ENCODE measurements at regions not wholly inside any gene's neighbourhood (a gene's known extent, or its start where the extent isn't known, plus 50 kb on each side); places are given as distances from the start of the nearest gene placed in this dataset.

DNA sequence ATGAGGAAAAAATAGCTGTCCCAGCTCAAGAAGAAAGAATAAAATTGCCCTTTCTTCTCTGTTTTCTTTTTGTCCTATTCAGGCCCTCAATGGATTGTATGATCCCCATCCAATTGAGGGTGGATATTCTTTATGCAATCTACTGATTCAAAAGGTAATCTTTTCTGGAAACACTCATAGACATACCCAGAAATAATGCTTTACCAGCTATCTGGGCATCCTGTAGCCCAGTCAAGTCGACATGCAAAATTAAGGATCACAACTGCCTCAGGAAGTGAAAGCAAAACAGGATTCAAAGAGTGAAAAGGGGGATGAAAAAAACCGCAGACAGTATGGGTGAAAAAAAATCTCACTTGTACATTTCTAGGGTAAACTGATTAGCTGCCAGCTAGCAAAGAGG lies 410.1 kb downstream of the TBC1D32 start:
- DNase-seq: no peak

DNA sequence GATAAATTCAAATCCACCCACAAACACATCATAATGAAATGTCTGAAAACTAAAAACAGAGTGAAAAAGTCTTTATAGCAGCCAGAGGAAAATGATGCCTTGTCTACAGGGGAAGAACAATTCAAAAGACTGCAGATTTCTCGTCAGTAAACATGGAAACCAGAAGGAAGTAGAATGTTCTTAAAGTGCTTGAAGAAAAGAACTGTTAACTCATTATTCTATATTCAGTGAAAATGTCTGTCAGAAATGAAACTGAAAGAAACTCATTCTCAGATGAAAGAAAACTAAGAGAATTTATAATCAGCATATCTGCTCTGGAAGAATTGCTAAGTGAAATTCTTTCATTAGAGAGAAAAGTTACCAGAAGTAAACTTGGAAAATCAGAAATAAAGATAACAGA lies 416.1 kb downstream of the TBC1D32 start:
- DNase-seq: no peak

DNA sequence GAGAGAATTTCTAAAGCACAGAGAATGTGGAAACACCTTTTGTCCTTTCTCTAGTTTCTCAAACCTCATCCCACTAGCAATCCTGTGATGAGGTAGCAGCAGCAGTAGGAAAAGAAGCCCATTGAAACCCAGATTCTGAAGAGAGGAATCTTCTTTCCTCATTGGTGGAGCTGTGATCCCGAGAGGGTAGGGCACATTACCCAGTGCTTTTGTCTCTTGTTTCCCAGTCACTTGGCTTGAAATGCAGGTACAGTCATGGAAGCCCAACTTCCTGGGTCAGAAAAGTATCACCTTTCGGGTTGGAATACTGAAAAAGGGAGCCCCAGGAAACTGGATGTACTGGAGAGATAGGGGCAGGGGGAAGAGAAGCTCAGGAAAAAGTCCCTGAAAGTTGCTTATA lies 417.4 kb downstream of the TBC1D32 start:
- DNase-seq: no peak

DNA sequence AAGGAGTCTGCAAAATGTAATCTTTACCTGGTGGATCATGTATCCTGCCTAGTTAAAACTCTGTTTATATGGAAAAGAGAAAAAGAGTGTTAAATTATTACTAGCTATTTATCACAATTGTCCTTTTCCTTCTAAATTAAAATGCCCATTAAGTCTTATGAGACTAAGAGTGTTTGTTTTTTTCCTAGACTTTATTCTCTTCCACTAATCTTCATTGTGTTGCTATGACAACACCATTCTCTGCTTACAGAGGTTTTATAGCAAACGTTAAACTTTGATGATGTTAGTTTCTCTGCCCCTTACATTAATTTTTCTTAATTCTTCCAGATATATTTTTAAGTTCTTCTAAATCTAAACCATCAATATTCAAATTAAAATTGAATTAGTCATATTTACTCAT lies 420.8 kb downstream of the TBC1D32 start:
- no peak for DNase-seq

- DNase-seq: no peak
Measured at GRCh38 chr6:120908767-120909166, 425.5 kb downstream of the TBC1D32 start.

- no peak for DNase-seq
Measured at GRCh38 chr6:120903836-120904235, 430.4 kb downstream of the TBC1D32 start.

- DNase-seq: no peak
Measured at GRCh38 chr6:120899932-120900331, 434.3 kb downstream of the TBC1D32 start.

DNA sequence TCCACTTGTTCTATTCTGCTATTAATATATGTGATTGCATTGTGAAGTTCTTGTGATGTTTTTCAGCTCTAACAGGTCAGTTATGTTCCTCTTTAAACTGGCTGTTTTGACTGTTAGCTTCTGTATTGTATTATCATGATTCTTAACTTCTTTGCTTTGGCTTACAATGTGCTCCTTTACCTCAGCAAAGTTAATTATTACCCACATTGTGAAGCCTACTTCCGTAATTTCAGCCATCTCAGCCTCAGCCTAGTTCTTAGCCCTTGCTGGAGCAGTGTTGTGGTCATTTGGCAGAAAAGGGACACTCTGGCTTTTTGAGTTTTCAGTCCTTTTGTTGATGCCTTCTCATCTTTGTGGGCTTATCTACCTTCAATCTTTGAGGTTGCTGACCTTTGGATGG lies 440.2 kb downstream of the TBC1D32 start:
- no peak for DNase-seq

DNA sequence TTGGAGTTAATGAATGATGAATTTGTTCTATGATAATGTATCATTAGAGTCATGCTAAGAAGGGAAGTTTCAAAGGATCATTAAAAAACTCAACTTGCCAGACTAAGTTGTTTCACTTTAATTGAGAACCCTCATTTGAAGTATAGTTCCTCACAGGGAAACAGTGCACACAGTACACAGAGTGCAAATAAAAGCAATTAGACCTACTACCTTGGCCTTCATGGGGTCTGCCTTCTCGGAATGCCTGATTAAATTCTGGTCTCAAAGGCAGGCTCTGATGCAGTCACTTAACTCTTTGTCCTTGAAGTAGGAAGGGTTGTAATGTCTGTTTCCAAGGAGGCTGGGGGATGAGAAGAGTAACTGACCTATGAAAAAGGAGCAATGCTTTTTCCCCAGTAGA lies 457.3 kb downstream of the TBC1D32 start:
- DNase-seq: no peak

- no peak for DNase-seq
Measured at GRCh38 chr6:120876424-120876823, 457.9 kb downstream of the TBC1D32 start.

DNA sequence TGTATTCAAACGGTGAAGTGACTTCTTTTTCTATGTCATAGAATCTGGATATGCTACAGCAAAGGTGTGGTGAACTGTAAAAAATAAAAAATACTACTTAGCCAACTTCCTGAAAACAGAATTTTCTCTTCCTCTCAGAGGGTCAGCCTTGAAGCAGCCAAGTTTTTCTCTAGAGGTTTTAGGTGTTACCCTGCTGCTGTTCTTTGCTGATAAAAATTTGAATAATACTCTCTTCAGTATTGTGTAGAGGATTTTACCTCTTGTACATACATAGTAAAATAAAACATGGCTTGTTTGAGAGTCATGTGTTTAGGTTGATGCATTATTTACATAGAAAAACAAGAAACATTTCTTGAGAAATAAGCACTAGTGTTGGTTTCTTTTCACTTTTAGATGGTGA lies 458.4 kb downstream of the TBC1D32 start:
- no peak for DNase-seq

GRCh38 chr6:120874422-120874821 lies 459.9 kb downstream of the TBC1D32 start:
- DNase-seq: no peak

DNA sequence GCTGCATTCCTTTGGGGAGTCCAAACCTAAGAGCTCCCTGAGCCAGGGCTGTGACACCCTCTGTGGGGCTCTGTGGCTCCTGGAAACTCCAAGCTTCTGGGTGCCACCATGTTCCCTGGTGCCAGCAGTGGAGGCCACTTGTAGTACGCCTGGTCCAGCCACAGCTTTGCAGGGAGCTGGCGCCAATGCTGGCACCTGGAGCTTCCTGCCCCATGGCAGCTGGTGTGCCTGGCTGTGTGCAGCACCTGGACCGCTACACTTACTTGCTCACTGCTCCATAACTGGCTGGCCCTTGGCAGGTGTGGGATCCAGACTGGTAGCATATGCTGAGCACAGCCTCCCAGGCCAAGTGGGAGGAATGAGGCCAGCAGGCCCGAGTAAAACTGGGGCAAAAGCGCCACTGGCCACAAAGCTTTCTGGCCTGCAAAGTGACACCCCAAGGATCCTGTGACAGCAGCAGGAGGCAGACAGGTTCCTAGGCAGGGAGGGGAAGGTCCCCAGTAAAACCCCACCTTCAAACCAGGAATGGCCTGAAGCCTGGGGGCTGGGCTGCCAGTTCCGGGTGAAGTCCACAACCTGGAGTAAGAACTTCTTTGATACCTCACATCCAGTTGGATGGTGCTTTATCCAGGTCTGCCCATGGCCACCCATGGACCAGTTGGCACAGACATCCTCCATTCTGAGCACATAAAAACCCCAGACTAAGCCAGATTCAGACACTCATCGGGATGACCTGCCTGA lies 461.0 kb downstream of the TBC1D32 start:
- DNase-seq: no peak

GRCh38 chr6:120872262-120872578 lies 462.1 kb downstream of the TBC1D32 start:
- no peak for DNase-seq

DNA sequence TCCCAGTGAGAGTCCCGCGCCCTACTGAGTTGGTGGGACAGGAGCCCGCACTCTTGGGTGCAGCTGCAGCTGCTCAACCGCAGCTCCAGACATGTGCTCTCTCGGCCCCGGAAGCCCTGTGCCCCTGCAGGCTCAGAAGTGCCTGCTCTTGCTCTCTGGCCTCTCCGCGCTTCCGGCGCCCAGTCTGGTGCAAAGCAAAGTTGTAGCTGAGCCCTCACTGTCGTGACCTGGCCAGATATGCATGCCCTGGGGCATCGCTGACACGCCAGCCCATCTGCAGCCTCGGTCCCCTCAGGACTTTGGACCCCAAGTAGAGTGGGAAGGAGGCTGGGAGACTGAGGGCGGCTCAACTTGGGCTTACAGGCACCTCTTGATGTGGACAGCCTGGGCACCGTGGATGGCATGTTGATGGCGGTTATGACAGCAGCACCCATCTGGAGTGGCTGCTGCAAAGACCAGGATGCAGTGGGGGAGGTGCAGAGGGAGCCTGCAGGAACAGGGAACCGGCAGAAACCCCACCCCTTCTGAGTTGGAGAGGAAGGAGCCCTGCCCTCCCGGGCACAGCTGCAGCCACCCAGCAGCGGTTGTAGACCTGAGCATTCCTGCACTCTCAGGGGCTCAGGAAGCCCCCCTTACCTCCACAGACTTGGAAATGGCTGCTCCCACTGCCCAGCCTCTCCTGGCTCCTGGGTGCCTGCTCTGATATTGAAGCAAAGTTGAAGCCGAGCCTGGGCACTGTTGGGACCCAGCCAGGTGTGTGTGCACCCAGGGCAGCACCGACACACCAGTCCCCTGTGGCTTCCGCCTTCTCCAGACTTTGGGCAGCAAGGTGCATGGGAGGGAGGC lies 462.6 kb downstream of the TBC1D32 start:
- DNase-seq: no peak

DNA sequence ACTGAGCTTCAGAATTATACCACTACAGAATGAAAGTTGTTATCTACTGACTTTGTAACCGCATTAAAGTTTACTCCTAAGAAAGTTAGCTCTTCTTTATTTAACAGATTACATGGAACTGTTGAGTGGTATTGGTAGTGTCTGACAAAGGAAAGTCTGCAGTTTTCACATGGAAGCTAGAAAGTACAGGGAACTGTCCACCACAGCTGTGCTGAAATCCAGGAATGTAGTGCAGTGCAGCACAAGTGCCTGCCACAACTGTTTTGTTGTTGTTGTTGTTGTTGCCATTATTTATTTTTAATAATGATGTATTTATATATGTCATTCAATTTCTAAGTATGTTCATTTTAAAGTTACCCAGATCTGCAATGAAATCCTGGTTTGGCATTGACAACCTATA lies 464.9 kb downstream of the TBC1D32 start:
- no peak for DNase-seq

GRCh38 chr6:120857422-120857821 lies 476.9 kb downstream of the TBC1D32 start:
- no peak for DNase-seq

DNA sequence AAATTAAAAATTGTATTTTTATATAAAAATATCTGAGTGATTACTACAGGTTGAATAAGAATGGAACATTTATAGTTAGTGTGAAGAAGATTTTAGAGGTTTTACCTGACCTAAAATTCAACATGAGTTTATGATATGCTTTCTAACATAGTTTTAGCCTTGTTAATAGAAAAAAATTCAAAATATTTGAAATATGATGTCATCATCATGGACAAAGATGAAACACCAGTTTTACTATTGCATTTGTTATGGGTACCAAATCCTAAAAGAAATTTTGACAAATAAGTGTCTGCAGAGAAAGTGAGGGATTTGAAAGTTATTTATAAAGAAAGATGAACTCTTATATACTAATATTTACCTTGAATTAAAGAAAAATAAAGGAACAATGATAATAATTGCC lies 479.7 kb downstream of the TBC1D32 start:
- no peak for DNase-seq

- DNase-seq: no peak
Measured at GRCh38 chr6:120853489-120853888, 480.8 kb downstream of the TBC1D32 start.

- DNase-seq: no peak
Measured at GRCh38 chr6:120852293-120852849, 481.9 kb downstream of the TBC1D32 start.

GRCh38 chr6:120826253-120826652 lies 508.0 kb downstream of the TBC1D32 start:
- DNase-seq: no peak

DNA sequence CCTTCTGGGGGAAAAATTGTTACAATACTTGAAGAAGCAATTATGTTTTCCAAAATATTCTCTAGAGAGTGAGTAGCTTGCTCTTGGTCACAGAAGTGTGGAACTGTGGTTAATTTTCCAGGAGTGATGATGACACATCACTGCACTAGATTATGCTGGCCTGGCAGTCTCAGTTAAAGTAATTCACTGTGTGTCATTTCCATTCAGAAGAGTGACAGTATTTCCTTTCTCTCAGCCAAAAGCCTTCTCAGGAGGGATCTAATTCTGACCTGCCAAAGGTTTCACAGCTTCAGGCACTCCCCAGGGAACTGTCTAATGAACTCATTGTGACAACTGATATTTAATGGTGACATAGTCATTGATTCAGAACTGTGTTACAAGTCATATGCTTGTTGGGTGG lies 517.5 kb downstream of the TBC1D32 start:
- no peak for DNase-seq

GRCh38 chr6:120805276-120805675 lies 529.0 kb downstream of the TBC1D32 start:
- DNase-seq: no peak

DNA sequence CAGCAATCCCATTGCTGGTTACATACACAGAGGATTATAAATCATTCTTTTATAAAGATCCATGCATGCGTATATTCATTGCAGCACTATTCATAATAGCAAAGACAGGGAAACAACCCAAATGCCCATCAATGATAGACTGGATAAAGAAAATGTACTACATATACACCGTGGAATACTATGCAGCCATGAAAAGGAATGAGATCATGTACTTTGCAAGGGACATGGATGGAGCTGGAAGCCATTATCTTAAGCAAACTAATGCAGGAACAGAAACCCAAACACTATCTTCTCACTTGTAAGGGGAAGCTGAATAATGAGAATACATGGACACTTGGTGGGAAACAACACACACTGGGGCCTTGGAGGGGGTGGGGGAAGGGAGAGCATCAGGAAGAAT lies 529.7 kb downstream of the TBC1D32 start:
- no peak for DNase-seq

Measured in activated effector memory CD4-positive, alpha-beta T cell treated with Interleukin-2 at 50 U/mL for 16 hours (primary cell).